Stimulated activated CD8-positive, alpha-beta memory T cell treated with anti-CD3 and anti-CD28 coated beads, Interleukin-15, amount 100 ng/mL, for 4 hours (primary cell): ENCODE measurements at regions not wholly inside any gene's neighbourhood (a gene's known extent, or its start where the extent isn't known, plus 50 kb on each side); places are given as distances from the start of the nearest gene placed in this dataset.

Experiments used
- DNase-seq, 2 donors: peaks; one replicate each; pipeline ENCODE4 v3.0.0-alpha.2; 2020; ENCODE audit warnings: low read depth in 2 of 2

DNA sequence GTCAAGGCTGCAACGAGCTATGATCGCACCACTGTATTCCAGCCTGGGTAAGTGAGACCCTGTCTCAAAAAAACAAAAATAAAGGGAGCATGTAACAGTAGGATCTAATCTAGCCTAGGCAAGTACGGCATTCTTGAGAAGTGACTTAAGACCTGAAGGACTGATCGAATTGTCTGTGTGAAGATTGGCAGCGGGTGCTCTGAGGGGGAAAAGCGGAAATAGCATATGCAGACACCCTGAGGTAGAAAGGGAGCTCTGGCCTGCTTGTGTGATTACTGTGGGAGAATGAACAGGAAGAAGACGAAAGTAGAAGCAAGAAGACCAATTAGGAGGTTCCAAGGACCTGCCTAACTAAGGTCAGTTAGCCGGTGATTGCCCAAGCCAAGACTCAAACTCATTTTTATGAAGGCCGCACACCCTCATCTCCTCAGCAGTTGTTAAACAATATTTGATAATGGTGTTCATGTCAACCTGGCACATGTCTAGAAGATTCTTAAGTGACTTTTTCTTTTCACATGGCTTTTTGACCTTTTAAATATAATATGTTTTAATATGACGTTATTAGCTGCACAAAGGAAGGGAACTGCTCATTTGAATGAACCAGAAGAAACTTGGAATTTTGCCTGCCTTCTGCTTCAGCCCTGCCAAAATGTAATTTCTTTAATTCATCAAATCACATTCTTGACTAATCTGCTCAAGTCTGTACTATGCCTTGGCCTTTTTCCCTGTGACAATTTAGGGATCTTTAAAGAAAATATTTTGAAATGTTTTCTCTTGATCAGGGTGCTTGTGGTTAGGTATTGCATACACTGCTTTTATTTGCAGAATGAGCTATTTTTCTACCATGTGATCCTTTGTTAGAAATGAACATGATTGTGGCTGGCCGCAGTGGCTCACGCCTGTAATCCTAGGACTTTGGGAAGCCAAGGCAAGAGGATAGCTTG lies 289.2 kb upstream of the DMRT1 start:
- no peak for DNase-seq

- DNase-seq: no peak
Measured at GRCh38 chr9:555493-555892, 286.0 kb upstream of the DMRT1 start.

DNA sequence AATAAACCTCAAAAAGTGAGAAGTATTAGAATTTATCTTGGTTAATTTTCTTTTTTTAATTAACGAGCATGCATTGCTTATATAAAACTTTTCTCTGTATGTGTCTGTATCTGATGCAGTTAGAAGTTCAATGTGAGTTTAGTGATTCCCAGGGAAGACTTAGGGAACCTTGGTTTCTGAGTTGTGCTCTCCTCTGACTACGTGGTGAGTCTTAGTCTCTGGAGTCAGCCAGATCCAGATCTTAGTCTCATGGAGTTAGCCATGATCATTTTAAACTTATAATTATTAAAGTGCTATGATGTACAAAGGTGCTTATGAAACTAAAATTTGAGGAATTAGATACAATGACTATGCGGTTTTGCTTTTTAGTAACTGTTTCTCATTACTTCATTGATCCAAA lies 285.3 kb upstream of the DMRT1 start:
- DNase-seq: no peak

GRCh38 chr9:556675-557074 lies 284.8 kb upstream of the DMRT1 start:
- no peak for DNase-seq

- no peak for DNase-seq
Measured at GRCh38 chr9:557601-558201, 283.8 kb upstream of the DMRT1 start.

DNA sequence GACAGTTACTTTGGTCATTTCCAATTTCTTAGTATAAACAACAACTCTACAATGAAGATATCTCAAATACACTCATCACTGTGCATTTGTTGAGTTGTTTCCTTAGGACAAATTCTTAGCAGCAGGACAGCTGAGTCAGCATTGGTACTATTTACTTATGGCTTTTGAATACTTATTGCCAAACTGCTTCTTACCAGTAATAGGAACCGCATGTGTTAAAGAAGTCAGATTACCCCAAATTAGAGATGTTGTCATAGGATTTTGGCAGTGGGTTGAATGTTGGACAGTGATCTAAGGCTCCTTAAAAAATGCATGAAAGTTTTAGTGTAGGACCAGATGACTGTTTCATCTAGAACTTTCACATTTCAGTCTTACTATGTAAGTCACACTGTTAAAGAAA lies 280.1 kb upstream of the DMRT1 start:
- no peak for DNase-seq

GRCh38 chr9:563200-563599 lies 278.3 kb upstream of the DMRT1 start:
- DNase-seq: no peak

DNA sequence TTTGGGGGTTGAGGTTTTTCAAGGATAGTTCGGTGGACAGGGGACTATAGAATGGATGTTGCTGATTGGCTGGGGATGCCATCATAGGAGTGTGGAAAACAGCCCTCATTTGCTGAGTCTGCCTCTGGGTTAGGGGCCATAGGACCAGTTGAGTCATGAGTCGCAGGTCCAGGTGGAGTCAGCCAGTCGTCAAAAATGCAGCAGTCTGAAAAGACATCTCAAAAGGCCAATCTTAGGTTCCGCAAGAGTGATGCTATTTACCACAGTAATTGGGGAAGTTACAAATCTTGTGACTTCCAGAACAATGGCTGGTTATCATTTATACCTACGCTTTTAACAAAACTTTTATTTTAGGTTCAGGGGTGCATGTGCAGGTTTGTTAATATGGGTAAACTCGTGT lies 276.0 kb upstream of the DMRT1 start:
- DNase-seq: no peak

- DNase-seq: no peak
Measured at GRCh38 chr9:567128-567746, 274.3 kb upstream of the DMRT1 start.

GRCh38 chr9:567747-568305 lies 273.7 kb upstream of the DMRT1 start:
- no peak for DNase-seq

GRCh38 chr9:569296-569695 lies 272.2 kb upstream of the DMRT1 start:
- DNase-seq: no peak

DNA sequence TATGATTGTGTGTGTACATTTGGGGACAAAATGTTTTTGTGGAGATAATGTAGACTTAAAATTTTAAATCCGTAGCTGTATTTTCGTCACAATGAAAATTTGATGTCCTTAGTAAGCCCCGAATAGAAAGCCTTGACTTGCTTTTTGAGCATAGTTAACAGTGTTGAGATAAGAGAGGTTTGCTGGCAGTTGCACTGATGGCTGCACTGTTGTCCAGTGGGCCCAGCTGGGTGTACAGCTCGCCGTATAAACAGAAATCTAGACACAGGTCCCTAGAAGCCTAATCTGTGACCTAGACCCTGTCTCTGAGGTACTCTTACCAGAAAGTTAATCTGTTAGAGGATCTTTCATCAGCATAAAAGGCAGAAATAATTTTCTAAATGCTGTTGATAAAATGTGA lies 271.3 kb upstream of the DMRT1 start:
- no peak for DNase-seq

DNA sequence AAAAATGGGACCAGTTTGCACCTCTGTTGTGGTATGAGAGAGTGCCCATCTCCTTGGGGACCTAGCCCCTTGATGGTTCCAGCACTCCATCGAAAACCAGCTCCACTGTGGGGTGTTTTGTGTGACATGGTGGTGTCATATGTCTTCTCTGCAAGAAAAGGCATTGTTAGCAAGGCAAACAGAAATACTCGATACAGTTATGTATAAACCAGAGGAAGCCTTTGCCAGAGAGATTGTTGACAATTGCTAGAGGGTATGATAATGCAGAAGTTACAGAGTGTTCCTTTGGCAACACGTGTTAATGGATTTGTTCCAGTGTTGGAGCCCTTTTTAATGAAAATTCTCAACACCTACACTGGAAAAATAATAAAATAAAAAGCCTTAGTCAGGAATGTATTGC lies 270.4 kb upstream of the DMRT1 start:
- DNase-seq: no peak

GRCh38 chr9:571741-572140 lies 269.8 kb upstream of the DMRT1 start:
- DNase-seq: no peak

DNA sequence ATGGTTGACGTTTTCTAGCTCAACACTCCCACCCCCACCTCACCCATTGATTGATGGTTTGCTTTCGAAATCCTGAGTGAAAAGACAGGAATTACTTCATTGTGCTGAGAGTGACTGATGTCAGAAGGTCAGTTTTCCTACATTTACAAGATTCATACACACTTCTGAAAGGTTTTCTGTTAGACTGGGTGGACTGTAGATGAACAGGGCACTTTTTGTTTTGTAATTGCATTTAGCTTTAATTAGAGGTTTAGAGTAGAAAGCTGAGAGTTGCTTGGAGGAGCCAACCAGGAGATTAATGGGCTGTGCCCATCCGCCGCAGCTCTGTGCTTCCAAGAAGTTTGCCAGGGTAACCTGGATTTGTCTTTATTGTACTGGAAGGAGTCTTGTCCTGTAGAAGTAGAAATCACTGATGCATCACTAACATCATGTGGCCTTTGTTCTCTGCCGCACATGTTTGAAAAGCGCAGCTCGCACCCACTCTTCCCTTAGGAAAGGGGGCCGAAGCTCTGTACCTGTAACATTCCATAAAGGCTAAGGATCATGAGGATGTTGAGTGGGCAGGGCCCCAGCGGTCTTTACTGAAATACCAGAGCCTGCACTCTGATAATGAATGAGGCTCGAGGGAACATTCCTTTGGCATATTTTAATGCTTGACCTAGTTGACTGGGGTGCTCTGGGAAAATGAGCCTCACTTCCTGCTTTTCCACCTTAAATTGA lies 267.6 kb upstream of the DMRT1 start:
- no peak for DNase-seq

GRCh38 chr9:575139-575538 lies 266.4 kb upstream of the DMRT1 start:
- DNase-seq: no peak

DNA sequence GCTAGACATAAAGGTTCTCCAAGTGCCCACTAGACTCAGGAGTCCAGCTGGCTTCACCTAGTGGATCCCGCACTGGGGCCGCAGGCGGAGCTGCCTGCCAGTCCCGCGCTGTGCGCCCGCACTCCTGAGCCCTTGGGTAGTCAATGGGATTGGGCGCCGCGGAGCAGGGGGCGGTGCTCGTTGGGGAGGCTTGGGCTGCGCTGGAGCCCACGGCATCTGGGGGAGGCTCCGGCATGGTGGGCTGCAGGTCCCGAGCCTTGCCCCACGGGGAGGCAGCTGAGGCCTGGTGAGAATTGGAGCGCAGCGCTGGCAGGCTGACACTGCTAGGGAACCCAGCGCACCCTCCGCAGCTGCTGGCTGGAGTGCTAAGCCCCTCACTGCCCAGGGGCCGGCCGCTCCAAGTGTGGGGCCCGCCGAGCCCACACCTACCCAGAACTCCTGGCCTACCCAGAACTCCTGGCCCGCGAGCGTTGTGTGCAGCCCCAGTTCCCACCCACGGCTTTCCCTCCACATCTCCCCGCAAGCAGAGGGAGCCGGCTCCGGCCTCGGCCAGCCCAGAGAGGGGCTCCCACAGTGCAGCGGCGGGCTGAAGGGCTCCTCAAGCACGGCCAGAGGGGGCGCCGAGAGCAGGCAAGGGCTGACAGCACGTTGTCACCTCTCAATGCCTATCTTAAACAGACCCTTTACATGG lies 260.7 kb upstream of the DMRT1 start:
- DNase-seq: no peak

DNA sequence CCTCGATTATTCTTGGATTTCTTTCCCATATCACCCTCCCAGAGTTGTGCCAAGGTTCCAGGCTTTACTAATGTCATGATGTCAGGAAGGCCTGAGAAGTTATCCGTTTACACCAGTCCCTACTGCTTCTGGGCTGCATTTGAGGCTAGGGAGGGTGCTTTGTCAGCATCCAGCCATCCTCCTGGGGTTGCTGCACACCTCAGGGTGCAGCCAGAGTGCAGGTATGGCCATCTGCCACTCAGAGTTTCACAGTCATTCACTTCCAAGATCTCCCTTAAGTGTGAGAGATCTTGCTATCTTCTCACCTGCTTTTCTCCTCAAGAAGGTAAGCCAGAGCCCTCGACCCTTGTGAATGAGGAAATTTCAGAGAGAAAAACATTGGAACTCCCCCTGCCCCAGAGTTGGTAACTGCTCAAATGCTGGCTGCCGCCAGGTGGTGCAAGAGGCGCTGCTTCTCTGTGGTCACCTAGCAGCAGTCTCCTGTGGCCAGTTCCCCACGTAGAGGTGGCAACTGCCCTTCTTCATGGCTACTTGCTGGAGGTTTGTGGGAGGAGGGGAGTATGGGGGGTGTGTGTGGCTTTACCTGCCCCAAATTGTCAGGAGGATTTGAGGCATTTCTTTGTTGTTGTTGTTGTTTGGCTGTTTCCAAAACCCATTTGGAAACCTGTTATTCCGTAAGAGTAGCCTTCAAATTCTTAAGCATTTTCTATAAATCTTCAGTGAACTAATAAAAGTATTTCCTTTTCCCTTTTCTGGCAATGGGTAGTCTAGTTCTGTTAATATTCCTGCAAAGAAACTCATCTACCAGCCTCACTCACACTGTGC lies 259.6 kb upstream of the DMRT1 start:
- DNase-seq: no peak

DNA sequence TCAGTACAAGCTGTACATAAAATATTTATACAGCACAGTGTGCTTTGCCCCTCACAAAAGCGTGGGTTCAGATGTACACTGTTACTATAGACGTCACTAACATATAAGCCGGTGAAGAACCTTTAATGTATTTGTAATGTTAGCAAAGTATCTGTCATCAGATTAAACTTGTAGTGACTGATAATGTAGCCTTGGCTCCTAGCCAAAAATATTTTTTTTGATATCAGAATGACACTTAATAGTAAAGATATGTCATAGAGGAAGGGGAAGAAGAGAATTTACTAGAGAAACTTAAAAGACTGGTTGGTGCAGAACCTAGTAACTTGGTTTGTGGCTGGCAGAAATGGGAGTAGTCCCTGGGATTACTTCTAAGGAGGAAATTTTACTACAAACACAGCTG lies 258.7 kb upstream of the DMRT1 start:
- no peak for DNase-seq

GRCh38 chr9:587527-587926 lies 254.0 kb upstream of the DMRT1 start:
- DNase-seq: no peak

- DNase-seq: no peak
Measured at GRCh38 chr9:588981-589380, 252.5 kb upstream of the DMRT1 start.
